GM12878 (cell line): ENCODE measurements at regions not wholly inside any gene's neighbourhood (a gene's known extent, or its start where the extent isn't known, plus 50 kb on each side); places are given as distances from the start of the nearest gene placed in this dataset.

Experiments used
- ATAC-seq: fragments of 200-7000 bp; cut with Tn5 transposase; 3 replicates; pipeline ENCODE4 v1.9.1; 2020; ENCODE audit warnings: mild to moderate bottlenecking, moderate library complexity
- BruUV-seq: library from RNA; stranded (reverse); fragments of 400-500 nt; replicated peaks from 2 replicates; lab custom pipeline; 2021; lab: Mats Ljungman, UMichigan
- CTCF ChIA-PET: fragments of 300-600 bp; sonication (Branson Sonifier 250); formaldehyde crosslinking; extraction: SDS; loops from one replicate; lab custom pipeline; 2021; ENCODE audit warnings: inconsistent platforms; lab: Yijun Ruan, JAX
- POLR2A ChIA-PET: fragments of 350-600 bp; formaldehyde crosslinking; extraction: SDS; loops from one replicate; lab custom pipeline; 2021; ENCODE audit warnings: inconsistent platforms; lab: Charles Lee
- RAD21 ChIA-PET: fragments of 300-600 bp; sonication (Branson Sonifier 250); formaldehyde crosslinking; loops from one replicate; lab custom pipeline; 2023; ENCODE audit warnings: antibody characterized with exemption; ENCODE audit not compliant: unreplicated experiment; lab: Charles Lee
- SMC1A ChIA-PET: fragments of 300-600 bp; sonication (Branson Sonifier 250); formaldehyde crosslinking; loops from one replicate; lab custom pipeline; 2023; ENCODE audit not compliant: unreplicated experiment, uncharacterized antibody; lab: Charles Lee
- DNase-seq: peaks from one replicate; pipeline ENCODE4 v3.0.0-alpha.2; 2011; ENCODE audit warnings: low read depth, low spot score
- FAIRE-seq: peaks from 3 replicates; lab custom pipeline; 2011; peaks lifted over from hg19 to GRCh38; lab: Jason Lieb, UNC
- H2AFZ ChIP-seq: 2 replicates; pipeline ENCODE4 v1.6.0; 2011; ENCODE audit warnings: low read depth, low read length, control low read depth; ENCODE audit not compliant: control insufficient read depth
- H3K27ac ChIP-seq: 2 replicates; pipeline ENCODE4 v1.5.1; 2011; ENCODE audit warnings: control low read depth; ENCODE audit not compliant: control insufficient read depth, insufficient read depth
- H3K27me3 ChIP-seq, 2 experiments: replicated peaks in 1 of 2; 2 replicates each; pipeline versions ENCODE4 v1.6.0 to v1.6.1; 2011; ENCODE audit warnings: low read length in 1 of 2; ENCODE audit not compliant: control insufficient read depth in 2 of 2, insufficient read depth in 2 of 2
- H3K36me3 ChIP-seq, 2 experiments: 2 replicates each; pipeline ENCODE4 v1.5.1; 2011; ENCODE audit warnings: low read length in 1 of 2; ENCODE audit not compliant: control insufficient read depth in 2 of 2, insufficient read depth in 2 of 2
- H3K4me1 ChIP-seq: 2 replicates; pipeline ENCODE4 v1.6.1; 2011; ENCODE audit warnings: mild to moderate bottlenecking, low read length, moderate library complexity, mixed read lengths; ENCODE audit not compliant: control insufficient read depth, insufficient read depth
- H3K4me2 ChIP-seq: 2 replicates; pipeline ENCODE4 v1.6.0; 2011; ENCODE audit warnings: control low read depth; ENCODE audit not compliant: control insufficient read depth, insufficient read depth
- H3K4me3 ChIP-seq: fragments of 200-600 bp; sonication (generic); 2 replicates; pipeline ENCODE4 v1.5.1; 2016
- H3K79me2 ChIP-seq: 2 replicates; pipeline ENCODE4 v1.6.0; 2011; ENCODE audit warnings: low read length; ENCODE audit not compliant: control insufficient read depth, insufficient read depth
- H3K9ac ChIP-seq: 2 replicates; pipeline ENCODE4 v1.8.0; 2011; ENCODE audit warnings: low read length, control low read depth, mixed read lengths; ENCODE audit not compliant: control insufficient read depth, insufficient read depth
- H3K9me3 ChIP-seq: replicated peaks from 3 replicates; pipeline ENCODE4 v1.5.1; 2011; ENCODE audit warnings: mild to moderate bottlenecking, low read length; ENCODE audit not compliant: control insufficient read depth, insufficient read depth
- H4K20me1 ChIP-seq: 2 replicates; pipeline ENCODE4 v1.6.0; 2011; ENCODE audit not compliant: control insufficient read depth, insufficient read depth
- GATAD2B ChIP-seq: fragments of 450-650 bp; conservative IDR thresholded peaks from 2 replicates; pipeline ENCODE4 v1.6.1; 2017; ENCODE audit warnings: low read depth, mild to moderate bottlenecking, moderate library complexity
- NFXL1 ChIP-seq: fragments of 450-650 bp; IDR thresholded peaks from 2 replicates; pipeline ENCODE4 v1.6.1; 2017; ENCODE audit warnings: antibody characterized with exemption, mild to moderate bottlenecking, borderline replicate concordance
- NRF1 ChIP-seq: conservative IDR thresholded peaks from 2 replicates; pipeline ENCODE4 v1.6.1; 2011; ENCODE audit warnings: mild to moderate bottlenecking, low read depth, low read length, improper control_type of control experiment
- PML ChIP-seq: IDR thresholded peaks from 2 replicates; pipeline ENCODE4 v1.6.1; 2012; ENCODE audit warnings: low read length, inconsistent platforms
- RUNX3 ChIP-seq: IDR thresholded peaks from 2 replicates; pipeline ENCODE4 v1.6.1; 2012; ENCODE audit warnings: low read length, inconsistent platforms
- TAF1 ChIP-seq: IDR thresholded peaks from 2 replicates; pipeline ENCODE4 v1.6.1; 2011; ENCODE audit warnings: mild to moderate bottlenecking, low read depth, low read length, borderline replicate concordance
- WGBS: methylation state at CpG from one replicate; pipeline ENCODE4 v1.1.6; 2016; ENCODE audit warnings: low lambda C conversion rate; ENCODE audit not compliant: insufficient replicate concordance, insufficient coverage; ENCODE audit errors: missing lambda C conversion rate; 5-methylcytosine and 5-hydroxymethylcytosine counted together
- in situ Hi-C: fragments of 300-500 bp; cut with MboI; formaldehyde crosslinking; loops from 9 replicates; pipeline ENCODE4 v1.14.3; 2018; ENCODE audit warnings: mixed read lengths
- intact Hi-C: fragments of 100-400 bp; cut with micrococcal nuclease; formaldehyde crosslinking; loops from one replicate; pipeline ENCODE4 v1.14.2; 2022; ENCODE audit not compliant: unreplicated experiment

- SMC1A ChIA-PET, result interaction anchor here (0.7 kb wide), 1 partner anchor 39 kb away, joined by 4 read pairs; no protein-coding TSS in a partner anchor
- DNase-seq, result no peak
- Histone ChIP-seq H3K36me3 (no peaks in the 10 kb centered on the region), H3K4me1 (no peaks in the 10 kb centered on the region), H4K20me1 (no peaks in the 10 kb centered on the region), H3K79me2 (no peaks in the 10 kb centered on the region), H3K9me3 (no peaks in the 10 kb centered on the region), H3K9ac (no peak overlapping the region), H3K4me2 (no peak overlapping the region), H3K4me3 (no peak overlapping the region), H3K27me3 (peaks cover 0 to under 1% of the 10 kb centered on the region in 2 experiments; a peak in 1 of 4 replicates), H3K27ac (no peak overlapping the region), H2AFZ (no peak overlapping the region)
- CTCF ChIA-PET, result interaction anchor here (1.1 kb wide), 1 partner anchor 35 kb away, joined by 7 read pairs; no protein-coding TSS in a partner anchor
- POLR2A ChIA-PET, result no interaction called here
- no peak for FAIRE-seq
- TF ChIP-seq GATAD2B (no peak), RUNX3 (no peak), NRF1 (no peak), PML (no peak)
- RAD21 ChIA-PET, result no interaction called here
- intact Hi-C loops (no loop called here), in situ Hi-C loops (no loop called here)
- no peak for ATAC-seq
- no TSS peak for BruUV-seq
Observed at GRCh38 chr10:61175316-61175715, 231.3 kb upstream of the RHOBTB1 start.

- intact Hi-C loops, result no loop called here
- DNase-seq, result no peak
- ChIA-PET SMC1A (no interaction called here), CTCF (no interaction called here), POLR2A (no interaction called here), RAD21 (no interaction called here)
- H3K27ac ChIP-seq, result no peak overlapping the region
- no peak for FAIRE-seq
- no TSS peak for BruUV-seq
- no peaks in the 10 kb centered on the region for H3K4me1 ChIP-seq
- no peaks in the 10 kb centered on the region; a peak in 1 of 4 replicates for H3K27me3 ChIP-seq
- H3K36me3 ChIP-seq, result no peaks in the 10 kb centered on the region
- no peak overlapping the region for H3K9ac ChIP-seq
- no peaks in the 10 kb centered on the region for H4K20me1 ChIP-seq
- in situ Hi-C loops, result no loop called here
- H2AFZ ChIP-seq, result no peak overlapping the region
- no peaks in the 10 kb centered on the region for H3K79me2 ChIP-seq
- ATAC-seq, result no peak
- no peak for TF ChIP-seq NFXL1
- TF ChIP-seq TAF1, result no peak
- no peak overlapping the region for H3K4me3 ChIP-seq
- H3K4me2 ChIP-seq, result no peak overlapping the region
- no peaks in the 10 kb centered on the region for H3K9me3 ChIP-seq
- 29% methylated on average over 5 of the region's 5 CpGs for WGBS
Observed at GRCh38 chr10:61173450-61173849, 229.5 kb upstream of the RHOBTB1 start.
